Peyer's patch (tissue), 4 donors: ENCODE measurements at regions not wholly inside any gene's neighbourhood (a gene's known extent, or its start where the extent isn't known, plus 50 kb on each side); places are given as distances from the start of the nearest gene placed in this dataset.

Source experiments
- DNase-seq, 3 donors: peaks; one replicate each; pipeline ENCODE4 v3.0.0-alpha.2; 2017 to 2019
- H3K27ac ChIP-seq, 4 donors: fragments of 200-600 bp; sonication (generic); one replicate each; pipeline ENCODE4 v1.5.1; 2016 to 2019
- H3K27me3 ChIP-seq, 2 donors: fragments of 200-600 bp; sonication (generic); one replicate each; pipeline ENCODE4 v1.5.1; 2019
- H3K36me3 ChIP-seq, 3 donors: fragments of 200-600 bp; sonication (generic); one replicate each; pipeline ENCODE4 v1.5.1; 2016 to 2019
- H3K4me1 ChIP-seq, 4 donors: fragments of 200-600 bp; sonication (generic); one replicate each; pipeline ENCODE4 v1.5.1; 2016 to 2019
- H3K4me3 ChIP-seq, 4 donors: fragments of 200-600 bp; sonication (generic); 1 replicate in 3 of 4; 2 replicates in 1 of 4; pipeline ENCODE4 v1.5.1; 2016 to 2019; ENCODE audit warnings: mild to moderate bottlenecking in 1 of 4
- H3K9me3 ChIP-seq, 4 donors: fragments of 200-600 bp; sonication (generic); one replicate each; pipeline ENCODE4 v1.5.1; 2016 to 2019; ENCODE audit warnings: mild to moderate bottlenecking in 1 of 4
- POLR2A ChIP-seq, 2 donors: fragments of 450-650 bp; IDR thresholded peaks; one replicate each; pipeline ENCODE4 v1.5.1; 2017; ENCODE audit warnings: antibody characterized with exemption in 2 of 2, mild to moderate bottlenecking in 2 of 2, moderate library complexity in 2 of 2
- TF ChIP-seq, protein P1 (sequence below), 6 experiments: fragments of 450-650 bp in 4 of 6; fragments of 200-600 bp in 2 of 6; sonication (generic) in 1 of 6; IDR thresholded peaks; one replicate each; pipeline ENCODE4 v1.5.1; 2017 to 2019; ENCODE audit warnings: antibody characterized with exemption in 6 of 6, mild to moderate bottlenecking in 3 of 6, moderate library complexity in 1 of 6

GRCh38 chrX:116239944-116240840 is 69.6 kb downstream of the AGTR2 start:
- no peak for TF ChIP-seq POLR2A (IDR thresholded peaks at IDR 0.05)
- TF ChIP-seq, protein P1, sequence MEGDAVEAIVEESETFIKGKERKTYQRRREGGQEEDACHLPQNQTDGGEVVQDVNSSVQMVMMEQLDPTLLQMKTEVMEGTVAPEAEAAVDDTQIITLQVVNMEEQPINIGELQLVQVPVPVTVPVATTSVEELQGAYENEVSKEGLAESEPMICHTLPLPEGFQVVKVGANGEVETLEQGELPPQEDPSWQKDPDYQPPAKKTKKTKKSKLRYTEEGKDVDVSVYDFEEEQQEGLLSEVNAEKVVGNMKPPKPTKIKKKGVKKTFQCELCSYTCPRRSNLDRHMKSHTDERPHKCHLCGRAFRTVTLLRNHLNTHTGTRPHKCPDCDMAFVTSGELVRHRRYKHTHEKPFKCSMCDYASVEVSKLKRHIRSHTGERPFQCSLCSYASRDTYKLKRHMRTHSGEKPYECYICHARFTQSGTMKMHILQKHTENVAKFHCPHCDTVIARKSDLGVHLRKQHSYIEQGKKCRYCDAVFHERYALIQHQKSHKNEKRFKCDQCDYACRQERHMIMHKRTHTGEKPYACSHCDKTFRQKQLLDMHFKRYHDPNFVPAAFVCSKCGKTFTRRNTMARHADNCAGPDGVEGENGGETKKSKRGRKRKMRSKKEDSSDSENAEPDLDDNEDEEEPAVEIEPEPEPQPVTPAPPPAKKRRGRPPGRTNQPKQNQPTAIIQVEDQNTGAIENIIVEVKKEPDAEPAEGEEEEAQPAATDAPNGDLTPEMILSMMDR (IDR thresholded peaks at IDR 0.05), result no peak
- H3K27ac ChIP-seq, result no peak overlapping the region
- no peaks in the 10 kb centered on the region for H3K4me1 ChIP-seq
- H3K36me3 ChIP-seq, result no peaks in the 10 kb centered on the region
- no peak for DNase-seq
- no peaks in the 10 kb centered on the region for H3K27me3 ChIP-seq
- peak overlapping the region in 2 of 4 donors; percentile 1 to 6 for H3K4me3 ChIP-seq
- no peaks in the 10 kb centered on the region for H3K9me3 ChIP-seq

DNA sequence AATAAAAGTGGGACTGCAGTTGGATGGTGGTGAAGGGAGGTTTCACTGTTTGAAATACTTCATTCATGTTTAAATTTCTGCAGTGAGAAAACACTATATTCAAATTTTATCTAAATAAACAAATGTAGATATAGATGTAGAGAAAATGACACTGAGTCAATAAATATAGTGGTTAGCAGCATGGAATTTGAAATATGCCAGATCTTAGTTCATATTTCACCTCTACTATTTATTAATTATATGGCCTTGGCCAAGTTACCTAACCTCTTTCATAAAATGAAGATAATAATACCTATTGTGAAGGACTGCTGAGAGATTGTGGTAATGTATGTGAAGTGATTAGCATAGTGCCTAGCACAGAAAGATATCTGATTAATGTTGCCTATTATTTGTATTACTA is 70.5 kb downstream of the AGTR2 start:
- no peaks in the 10 kb centered on the region for H3K27me3 ChIP-seq
- H3K36me3 ChIP-seq, result no peaks in the 10 kb centered on the region
- no peak overlapping the region for H3K4me3 ChIP-seq
- H3K4me1 ChIP-seq, result no peaks in the 10 kb centered on the region
- H3K27ac ChIP-seq, result no peak overlapping the region
- H3K9me3 ChIP-seq, result no peaks in the 10 kb centered on the region
- DNase-seq, result no peak
- TF ChIP-seq, protein P1 (IDR thresholded peaks at IDR 0.05), result no peak
- TF ChIP-seq POLR2A (IDR thresholded peaks at IDR 0.05), result no peak

GRCh38 chrX:116243039-116243438 is 72.5 kb downstream of the AGTR2 start:
- Histone ChIP-seq H3K27ac (no peak overlapping the region), H3K27me3 (no peaks in the 10 kb centered on the region), H3K9me3 (no peaks in the 10 kb centered on the region), H3K4me1 (no peaks in the 10 kb centered on the region), H3K36me3 (no peaks in the 10 kb centered on the region), H3K4me3 (no peak overlapping the region)
- TF ChIP-seq, protein P1 (IDR thresholded peaks at IDR 0.05), result no peak
- no peak for TF ChIP-seq POLR2A (IDR thresholded peaks at IDR 0.05)
- no peak for DNase-seq

GRCh38 chrX:116246261-116246660 is 75.7 kb downstream of the AGTR2 start:
- Histone ChIP-seq H3K4me1 (no peaks in the 10 kb centered on the region), H3K4me3 (no peak overlapping the region), H3K36me3 (no peaks in the 10 kb centered on the region), H3K27ac (no peak overlapping the region), H3K27me3 (no peaks in the 10 kb centered on the region), H3K9me3 (no peaks in the 10 kb centered on the region)
- DNase-seq, result no peak
- TF ChIP-seq, protein P1 (IDR thresholded peaks at IDR 0.05), result no peak
- no peak for TF ChIP-seq POLR2A (IDR thresholded peaks at IDR 0.05)

GRCh38 chrX:116267511-116268040 is 97.0 kb downstream of the AGTR2 start:
- Histone ChIP-seq H3K4me3 (no peak overlapping the region), H3K27me3 (no peaks in the 10 kb centered on the region), H3K4me1 (no peaks in the 10 kb centered on the region), H3K27ac (no peak overlapping the region), H3K9me3 (no peaks in the 10 kb centered on the region), H3K36me3 (no peaks in the 10 kb centered on the region)
- TF ChIP-seq, protein P1 (IDR thresholded peaks at IDR 0.05), result no peak
- TF ChIP-seq POLR2A (IDR thresholded peaks at IDR 0.05), result no peak
- DNase-seq, result no peak
